ENCODE measurements at regions not wholly inside any gene's neighbourhood (a gene's known extent, or its start where the extent isn't known, plus 50 kb on each side); places are given as distances from the start of the nearest gene placed in this dataset.

GRCh38 chr1:29849038-29849750 lies 612.9 kb downstream of the PTPRU start (continued):
- TF ChIP-seq CREB5 (CRISPR knock-in tag; IDR thresholded peaks at IDR 0.05; ENCODE audit: low read depth) (no peak), OSR1 (CRISPR knock-in tag; IDR thresholded peaks at IDR 0.05) (no peak), ISL1 (CRISPR knock-in tag; IDR thresholded peaks at IDR 0.05) (no peak), ZC3H10 (CRISPR knock-in tag; IDR thresholded peaks at IDR 0.05) (no peak), ZNF565 (CRISPR knock-in tag; conservative IDR thresholded peaks at IDR 0.05; ENCODE audit: low read depth) (no peak), ZFP30 (CRISPR knock-in tag; IDR thresholded peaks at IDR 0.05) (no peak)

- no peak for ATAC-seq
- no peak for TF ChIP-seq ZNF565 (CRISPR knock-in tag; conservative IDR thresholded peaks at IDR 0.05; ENCODE audit: low read depth)
- no peak for TF ChIP-seq ZNF8 (CRISPR knock-in tag; IDR thresholded peaks at IDR 0.05)
- TF ChIP-seq OSR1 (CRISPR knock-in tag; IDR thresholded peaks at IDR 0.05): no peak
- no peak for TF ChIP-seq GLIS3 (CRISPR knock-in tag; IDR thresholded peaks at IDR 0.05)
- TF ChIP-seq TOX (CRISPR knock-in tag; IDR thresholded peaks at IDR 0.05; ENCODE audit: borderline replicate concordance): no peak
Measured at GRCh38 chr1:29845910-29846309, 609.6 kb downstream of the PTPRU start.

GRCh38 chr1:29842130-29842529 lies 605.8 kb downstream of the PTPRU start:
- ATAC-seq: no peak
- TF ChIP-seq CSRNP3 (CRISPR knock-in tag; IDR thresholded peaks at IDR 0.05) (no peak), TSHZ2 (CRISPR knock-in tag; IDR thresholded peaks at IDR 0.05) (no peak), TCF4 (CRISPR knock-in tag; IDR thresholded peaks at IDR 0.05; ENCODE audit: borderline replicate concordance) (no peak), ISL1 (CRISPR knock-in tag; IDR thresholded peaks at IDR 0.05) (no peak), GLIS3 (CRISPR knock-in tag; IDR thresholded peaks at IDR 0.05) (no peak), TOX (CRISPR knock-in tag; IDR thresholded peaks at IDR 0.05; ENCODE audit: borderline replicate concordance) (no peak), ARNTL (CRISPR knock-in tag; IDR thresholded peaks at IDR 0.05; ENCODE audit: borderline replicate concordance, low read depth) (no peak), ZNF70 (CRISPR knock-in tag; IDR thresholded peaks at IDR 0.05) (no peak), BACH2 (CRISPR knock-in tag; IDR thresholded peaks at IDR 0.05; ENCODE audit: borderline replicate concordance) (no peak)

- ATAC-seq: no peak
- TF ChIP-seq TSHZ2 (CRISPR knock-in tag; IDR thresholded peaks at IDR 0.05) (no peak), CSRNP3 (CRISPR knock-in tag; IDR thresholded peaks at IDR 0.05) (no peak), TCF4 (CRISPR knock-in tag; IDR thresholded peaks at IDR 0.05; ENCODE audit: borderline replicate concordance) (no peak), RARB (CRISPR knock-in tag; IDR thresholded peaks at IDR 0.05) (no peak), CSDC2 (CRISPR knock-in tag; IDR thresholded peaks at IDR 0.05) (no peak), ESRRG (CRISPR knock-in tag; IDR thresholded peaks at IDR 0.05) (no peak), PPARA (CRISPR knock-in tag; IDR thresholded peaks at IDR 0.05; ENCODE audit: borderline replicate concordance) (no peak), POU6F1 (CRISPR knock-in tag; IDR thresholded peaks at IDR 0.05; ENCODE audit: borderline replicate concordance, low read depth) (no peak), ZFP30 (CRISPR knock-in tag; IDR thresholded peaks at IDR 0.05) (no peak), ZFP3 (CRISPR knock-in tag; IDR thresholded peaks at IDR 0.05) (no peak), ZC3H10 (CRISPR knock-in tag; IDR thresholded peaks at IDR 0.05) (no peak), ZNF70 (CRISPR knock-in tag; IDR thresholded peaks at IDR 0.05) (no peak), ISL1 (CRISPR knock-in tag; IDR thresholded peaks at IDR 0.05) (no peak), TOX (CRISPR knock-in tag; IDR thresholded peaks at IDR 0.05; ENCODE audit: borderline replicate concordance) (no peak), ZNF565 (CRISPR knock-in tag; conservative IDR thresholded peaks at IDR 0.05; ENCODE audit: low read depth) (no peak), ZNF8 (CRISPR knock-in tag; IDR thresholded peaks at IDR 0.05) (no peak)
Measured at GRCh38 chr1:29839726-29840125, 603.4 kb downstream of the PTPRU start.
